HCEC 1CT (cell line): ENCODE measurements at regions not wholly inside any gene's neighbourhood (a gene's known extent, or its start where the extent isn't known, plus 50 kb on each side); places are given as distances from the start of the nearest gene placed in this dataset.

ENCODE experiments used
- DNase-seq: peaks from one replicate; pipeline ENCODE4 v3.0.0-alpha.2; 2017

GRCh38 chr4:129561886-129562671, 466.1 kb downstream of the C4orf33 start:
- DNase-seq = no peak

DNA sequence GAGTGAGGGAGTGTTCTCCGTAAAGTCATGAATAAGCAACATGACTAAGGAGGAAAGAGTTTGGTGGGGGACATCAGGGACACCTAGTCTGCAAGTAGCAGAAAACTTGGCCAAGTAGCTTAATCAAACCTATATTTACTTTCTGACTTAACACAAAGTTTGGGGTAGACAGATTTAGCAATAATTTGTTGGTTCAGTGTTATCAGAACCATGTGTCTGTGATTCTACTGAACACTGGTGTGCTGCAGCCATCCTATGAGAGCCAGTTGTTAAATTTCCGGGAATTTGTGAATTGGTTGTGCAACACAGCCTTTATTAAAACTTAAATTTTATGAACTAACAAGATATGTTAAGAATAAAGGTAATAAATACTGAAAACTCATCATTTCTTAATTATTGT, 469.3 kb downstream of the C4orf33 start:
- no peak for DNase-seq

DNA sequence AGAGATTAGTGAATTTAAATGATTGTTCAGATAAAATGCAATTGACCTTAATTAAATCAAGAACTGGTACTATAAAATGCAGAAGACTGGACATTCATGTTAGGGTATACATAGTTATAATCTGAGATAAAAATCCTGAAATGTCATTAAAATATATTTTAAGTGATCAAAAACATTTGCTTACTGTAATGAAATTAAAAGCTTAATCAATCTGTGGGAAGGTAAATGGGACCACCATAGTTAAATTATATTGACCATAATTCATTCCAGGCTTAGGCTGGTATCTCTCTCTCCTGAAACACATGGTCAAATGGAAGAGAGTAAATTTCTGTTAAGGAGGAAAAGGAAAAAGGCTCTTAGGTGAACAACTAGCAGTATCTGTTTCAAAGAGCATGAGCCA, 474.4 kb downstream of the C4orf33 start:
- no peak for DNase-seq

DNA sequence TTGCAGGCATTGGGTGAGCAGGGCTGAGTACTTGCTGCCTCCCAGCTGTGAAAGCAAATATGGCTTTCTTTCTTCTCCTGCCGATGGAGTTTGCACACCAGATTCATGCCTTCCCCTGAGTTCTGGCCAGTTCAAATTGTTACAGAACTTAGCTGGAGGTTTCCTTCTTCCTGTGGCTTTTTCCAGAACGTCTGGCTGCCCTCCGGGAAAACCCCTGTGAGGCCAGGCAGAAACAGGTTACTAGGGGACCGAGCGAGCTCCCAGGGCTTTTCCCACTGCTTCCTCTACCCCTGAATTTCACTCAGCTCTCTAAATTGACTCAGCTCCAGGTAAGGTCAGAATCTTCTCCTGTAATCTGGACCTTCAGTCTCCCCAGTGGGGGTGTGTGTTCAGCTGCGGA, 482.4 kb downstream of the C4orf33 start:
- no peak for DNase-seq

GRCh38 chr4:129581305-129581704, 485.4 kb downstream of the C4orf33 start:
- DNase-seq = no peak

DNA sequence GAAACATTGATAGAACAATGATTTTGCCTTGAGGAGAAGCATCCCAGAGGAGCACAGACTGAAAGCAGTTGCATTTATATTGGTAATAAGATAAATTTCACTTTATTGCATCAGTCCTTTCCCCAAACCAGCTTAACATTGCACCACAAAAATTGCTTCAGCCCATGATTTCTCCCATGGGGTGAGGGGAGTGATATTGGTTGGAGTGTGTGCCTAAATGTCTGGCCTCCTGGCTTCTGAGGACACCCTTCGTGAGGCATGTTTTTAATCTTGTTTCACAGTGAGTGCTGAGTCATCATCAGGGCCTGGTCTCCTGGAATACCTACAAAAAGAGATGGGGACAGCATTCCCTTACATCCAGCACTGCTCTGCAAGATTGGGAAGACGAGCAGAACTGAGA, 487.9 kb downstream of the C4orf33 start:
- no peak for DNase-seq

DNA sequence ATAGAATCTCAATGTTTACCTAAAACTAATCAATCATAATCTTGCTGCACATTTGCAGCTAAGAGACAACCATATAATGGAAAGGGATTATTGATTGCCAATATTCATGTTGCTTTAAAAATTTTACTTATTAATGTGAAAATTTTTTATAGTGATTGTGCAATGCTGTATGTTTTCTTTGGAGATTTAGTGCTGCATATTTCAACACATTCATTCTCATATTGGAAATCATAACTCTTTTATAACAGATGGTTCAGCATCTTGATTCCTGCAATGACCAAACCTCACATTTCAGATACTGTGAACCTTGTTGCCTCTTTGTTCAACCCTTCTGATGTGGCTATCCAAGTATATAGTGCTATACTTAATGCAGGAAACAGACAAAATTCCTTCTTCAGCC, 502.6 kb downstream of the C4orf33 start:
- no peak for DNase-seq

DNA sequence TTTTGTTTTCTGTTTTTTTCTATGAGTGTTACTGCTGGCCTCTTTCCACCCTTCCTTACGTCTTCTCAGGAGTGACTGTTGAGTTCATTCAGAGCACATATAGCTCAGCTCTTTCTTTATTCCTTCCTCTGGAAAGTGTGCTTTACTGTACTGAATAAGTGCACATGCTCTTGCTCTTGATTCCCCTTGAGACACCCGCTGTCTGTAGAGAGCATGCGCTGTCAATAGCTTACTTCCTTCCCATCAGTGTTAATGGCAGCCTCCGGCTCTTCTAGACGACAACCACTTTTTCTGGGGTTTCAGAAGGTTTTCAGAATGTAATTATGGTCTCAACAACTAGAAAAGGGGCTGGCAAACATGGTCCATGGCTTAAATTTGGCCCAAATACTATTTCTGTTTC, 504.9 kb downstream of the C4orf33 start:
- no peak for DNase-seq

DNA sequence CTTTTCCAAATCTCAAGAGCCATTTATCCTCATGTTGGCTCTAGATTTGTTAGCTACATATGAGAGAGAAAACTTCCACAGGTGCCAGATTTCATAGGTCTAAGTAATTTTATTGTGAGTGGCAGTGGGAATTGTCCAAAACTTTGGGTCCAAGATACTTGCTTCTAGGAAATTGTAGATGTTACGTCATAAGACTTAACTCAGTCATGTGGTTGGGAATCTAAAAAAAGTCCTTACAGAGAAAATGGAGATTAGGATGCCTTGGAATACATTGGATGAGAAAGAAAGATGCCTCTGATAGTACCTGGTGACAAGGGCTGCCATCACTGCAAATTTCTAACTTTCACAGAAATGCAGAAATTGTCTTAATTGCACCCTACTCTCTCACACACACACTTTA, 506.5 kb downstream of the C4orf33 start:
- no peak for DNase-seq

GRCh38 chr4:129603241-129603931, 507.4 kb downstream of the C4orf33 start:
- DNase-seq = no peak

GRCh38 chr4:129604632-129605255, 508.8 kb downstream of the C4orf33 start:
- DNase-seq = no peak

DNA sequence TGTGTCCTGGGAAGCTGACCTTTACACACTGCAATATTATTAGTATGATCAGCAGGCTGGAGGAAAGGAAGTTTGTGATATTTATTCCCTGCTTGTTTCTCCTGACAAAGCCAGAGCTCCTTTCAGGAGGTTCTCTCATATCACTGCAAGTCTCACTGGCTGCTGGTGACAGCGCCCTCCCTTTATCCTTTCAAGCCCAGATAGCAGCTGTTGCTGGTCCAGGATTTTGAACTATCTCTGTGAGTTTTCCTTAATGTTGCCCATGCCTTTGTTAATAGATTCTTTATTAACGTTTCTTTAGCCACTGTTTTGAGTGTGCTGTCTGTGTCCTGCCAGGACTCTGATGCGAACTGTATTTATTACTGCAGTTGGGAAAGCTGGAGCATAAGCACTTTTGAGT, 518.7 kb downstream of the C4orf33 start:
- DNase-seq = no peak

DNA sequence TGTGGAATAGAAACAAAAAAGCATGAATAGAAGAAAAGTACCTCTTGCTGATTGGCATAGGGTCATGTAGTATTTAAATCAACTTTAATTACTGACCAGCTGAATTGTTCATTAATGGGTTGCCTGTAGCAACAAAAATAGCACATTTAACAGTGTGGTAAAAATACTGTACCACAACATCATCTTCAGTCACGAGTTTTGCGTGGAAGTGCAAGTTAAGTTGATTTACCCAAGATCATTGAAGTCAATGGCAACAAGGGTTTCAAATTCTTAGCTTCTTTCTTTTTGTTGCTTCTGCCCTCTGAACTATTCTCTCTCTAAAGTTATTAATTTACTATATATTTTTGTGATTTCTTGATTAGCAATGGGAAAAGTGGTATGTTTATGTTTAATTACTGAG, 526.6 kb downstream of the C4orf33 start:
- no peak for DNase-seq

DNA sequence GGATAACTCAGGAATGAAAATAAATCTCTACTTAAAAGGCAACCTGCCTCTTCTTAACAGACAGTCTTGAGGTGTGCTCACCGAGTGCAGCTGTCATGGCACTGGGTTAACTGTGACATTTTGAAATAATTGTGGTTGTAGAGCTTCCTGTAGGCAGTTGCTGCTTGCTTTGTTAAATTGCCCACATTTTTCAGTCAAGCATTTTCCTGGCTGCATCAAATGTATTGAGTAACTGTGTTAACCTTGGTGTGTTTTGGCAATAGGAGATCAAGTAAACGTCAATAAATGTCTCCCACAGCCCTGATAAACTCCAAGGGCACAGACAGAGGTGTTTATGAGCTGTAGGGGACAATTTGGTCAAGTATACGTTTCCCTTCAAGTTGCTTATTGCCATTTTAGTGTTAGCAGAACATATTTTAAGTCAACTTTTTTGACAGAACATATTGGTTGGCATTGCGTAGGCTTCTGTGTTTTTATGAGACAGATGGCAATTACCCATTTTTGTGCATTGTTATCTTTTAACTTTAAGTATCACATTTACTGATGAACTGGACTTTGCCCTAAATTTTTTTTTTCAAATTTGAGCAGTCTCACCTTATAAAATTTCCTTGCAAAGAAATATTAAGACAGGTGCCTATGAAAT, 527.4 kb downstream of the C4orf33 start:
- no peak for DNase-seq

DNA sequence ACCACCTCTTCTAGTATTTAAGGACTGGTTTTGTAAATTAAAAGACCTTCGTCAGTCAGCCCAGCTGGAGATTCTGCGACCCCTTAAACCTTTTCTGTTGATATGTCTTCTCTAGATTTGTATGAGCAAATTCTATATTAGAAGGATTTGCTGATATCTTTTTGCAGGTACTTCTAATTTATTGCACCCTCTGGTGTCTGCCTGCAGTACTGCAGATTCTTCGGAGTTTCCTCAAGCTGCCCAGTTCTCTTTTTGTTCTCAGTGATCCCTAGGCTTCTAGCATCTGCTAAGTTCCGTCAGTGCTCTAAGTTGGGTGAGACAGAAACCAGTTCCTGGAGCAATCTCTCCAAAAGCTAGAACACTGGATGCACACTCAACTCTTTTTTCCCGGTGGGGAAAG, 545.2 kb downstream of the C4orf33 start:
- DNase-seq = peak; percentile 6

DNA sequence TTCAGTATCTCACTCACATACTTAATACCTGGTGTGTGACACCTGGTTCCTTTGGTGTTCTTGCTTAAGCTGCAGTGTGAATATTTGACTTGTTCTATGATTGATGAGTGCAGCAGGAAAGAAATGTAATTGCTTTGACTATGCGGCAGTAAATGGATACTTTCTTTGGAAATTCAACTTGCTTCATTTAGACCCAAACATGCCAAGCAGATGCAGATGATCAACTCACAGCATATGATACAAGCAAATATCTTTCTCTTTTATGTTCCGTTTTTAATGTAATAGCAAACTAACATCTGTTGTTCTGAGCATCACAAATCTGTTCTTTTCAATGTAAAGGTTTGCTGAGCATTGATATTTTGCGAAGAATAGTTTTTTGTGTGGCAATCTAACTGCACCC, 549.5 kb downstream of the C4orf33 start:
- no peak for DNase-seq

DNA sequence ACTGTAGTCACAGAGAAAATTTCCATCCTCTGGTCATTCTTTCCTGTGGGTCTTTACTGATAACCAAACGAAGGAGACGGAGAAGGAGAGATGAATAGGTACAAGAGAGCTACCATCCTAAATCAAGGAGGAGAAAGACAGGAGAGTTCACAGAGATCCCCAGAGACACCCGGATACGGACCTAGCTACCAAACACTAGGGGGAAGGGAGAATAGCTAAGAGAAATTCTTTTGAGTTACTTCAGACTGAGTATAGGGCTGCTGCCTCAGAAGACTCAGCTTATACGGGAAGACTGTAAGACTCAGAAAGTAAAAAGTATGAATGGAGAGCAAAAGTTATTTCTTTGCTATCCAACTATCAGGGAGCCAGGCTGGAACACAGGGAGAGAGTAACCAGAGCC, 572.1 kb downstream of the C4orf33 start:
- no peak for DNase-seq

- no peak for DNase-seq
These were observed 577.0 kb downstream of the C4orf33 start for GRCh38 chr4:129672941-129673340.

GRCh38 chr4:129675036-129675435, 579.1 kb downstream of the C4orf33 start:
- no peak for DNase-seq

DNA sequence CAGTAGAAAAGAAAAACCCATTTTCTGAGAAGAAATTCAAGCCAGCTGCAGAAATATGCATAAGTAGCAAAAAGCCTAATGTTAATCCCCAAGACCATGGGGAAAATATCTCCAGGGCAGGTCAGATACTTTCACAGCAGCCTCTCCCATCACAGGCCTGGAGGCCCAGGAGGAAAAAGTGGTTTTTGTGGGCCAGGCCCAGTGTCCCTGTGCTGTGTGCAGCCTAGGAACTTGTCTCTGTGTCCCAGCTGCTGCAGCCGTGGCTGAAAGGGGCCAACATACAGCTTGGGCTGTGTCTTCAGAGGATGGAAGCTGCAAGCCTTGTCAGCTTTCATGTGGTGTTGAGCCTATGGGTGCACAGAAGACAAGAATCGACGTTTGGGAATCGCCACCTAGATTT, 581.0 kb downstream of the C4orf33 start:
- no peak for DNase-seq

GRCh38 chr4:129682586-129682985, 586.6 kb downstream of the C4orf33 start:
- DNase-seq = no peak

GRCh38 chr4:129707949-129708348, 612.0 kb downstream of the C4orf33 start:
- no peak for DNase-seq

DNA sequence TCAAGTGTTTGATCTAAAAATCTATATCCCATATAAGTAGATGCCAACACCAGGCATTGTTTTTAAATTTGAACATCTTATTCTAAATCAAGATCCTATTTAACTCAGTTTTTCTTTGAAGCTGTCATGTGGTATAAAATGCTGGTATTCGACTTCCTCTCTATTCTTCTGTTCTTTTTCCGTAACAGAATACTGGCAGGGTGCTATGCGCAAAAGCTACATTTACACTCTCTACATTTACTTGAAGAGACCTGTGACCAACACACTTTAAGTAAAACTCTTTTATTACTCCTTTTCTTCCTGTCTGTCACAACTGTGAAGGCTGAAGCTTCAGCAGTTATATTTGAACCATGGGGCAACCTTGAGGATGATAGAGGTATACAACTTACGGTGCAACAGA, 612.8 kb downstream of the C4orf33 start:
- DNase-seq = no peak

- DNase-seq = no peak
These were observed 642.2 kb downstream of the C4orf33 start for GRCh38 chr4:129738175-129738574.
